CD14-positive monocyte (primary cell): ENCODE measurements at regions not wholly inside any gene's neighbourhood (a gene's known extent, or its start where the extent isn't known, plus 50 kb on each side); places are given as distances from the start of the nearest gene placed in this dataset.

ENCODE experiments used
- DNase-seq, 3 donors: peaks; one replicate each; pipeline ENCODE4 v3.0.0-alpha.2; 2011 to 2022
- H2AFZ ChIP-seq: 2 replicates; pipeline ENCODE4 v1.6.0; 2012; ENCODE audit warnings: mild to moderate bottlenecking, low read depth, low read length, inconsistent platforms; ENCODE audit not compliant: insufficient read depth, poor library complexity, severe bottlenecking
- H3K27ac ChIP-seq, 2 donors: 1 replicate in 1 of 2; 2 replicates in 1 of 2; pipeline ENCODE4 v1.5.1; 2012 to 2013; ENCODE audit warnings: low read length in 2 of 2, control low read depth in 1 of 2, inconsistent platforms in 1 of 2, low read depth in 1 of 2, mild to moderate bottlenecking in 1 of 2
- H3K27me3 ChIP-seq, 2 donors: one replicate each; pipeline versions ENCODE4 v1.6.0 to v1.6.1; 2011 to 2013; ENCODE audit warnings: low read length in 2 of 2; ENCODE audit not compliant: control insufficient read depth in 2 of 2, insufficient read depth in 2 of 2
- H3K36me3 ChIP-seq, 2 donors: replicated peaks in 1 of 2; 1 replicate in 1 of 2; 2 replicates in 1 of 2; pipeline versions ENCODE4 v1.5.1 to v1.6.1; 2012 to 2013; ENCODE audit warnings: low read length in 2 of 2, control low read depth in 1 of 2, inconsistent platforms in 1 of 2, mild to moderate bottlenecking in 1 of 2; ENCODE audit not compliant: insufficient read depth in 2 of 2, control insufficient read depth in 1 of 2
- H3K4me1 ChIP-seq, 2 donors: 1 replicate in 1 of 2; 2 replicates in 1 of 2; pipeline versions ENCODE4 v1.5.1 to v1.6.1; 2012 to 2013; ENCODE audit warnings: low read length in 2 of 2, control low read depth in 1 of 2, inconsistent platforms in 1 of 2, mild to moderate bottlenecking in 1 of 2, moderate library complexity in 1 of 2; ENCODE audit not compliant: insufficient read depth in 2 of 2, control insufficient read depth in 1 of 2
- H3K4me2 ChIP-seq: replicated peaks from 2 replicates; pipeline ENCODE3; 2012; ENCODE audit warnings: low read length, moderate library complexity, mild to moderate bottlenecking; ENCODE audit not compliant: poor library complexity, severe bottlenecking; ENCODE audit errors: extremely low read depth
- H3K4me3 ChIP-seq, 3 experiments: fragments of 200-600 bp in 1 of 3; sonication (generic) in 1 of 3; replicated peaks in 1 of 3; 1 replicate in 2 of 3; 2 replicates in 1 of 3; pipeline ENCODE4 v1.5.1; 2011 to 2013; ENCODE audit warnings: low read length in 3 of 3, mild to moderate bottlenecking in 3 of 3, control low read depth in 2 of 3, low read depth in 2 of 3, inconsistent platforms in 1 of 3, moderate library complexity in 1 of 3
- H3K79me2 ChIP-seq: 2 replicates; pipeline ENCODE4 v1.6.0; 2012; ENCODE audit warnings: mild to moderate bottlenecking, control low read depth, inconsistent platforms, low read length, moderate library complexity; ENCODE audit not compliant: insufficient read depth
- H3K9ac ChIP-seq: 2 replicates; pipeline ENCODE4 v1.6.0; 2017; ENCODE audit warnings: low read length, mild to moderate bottlenecking; ENCODE audit not compliant: insufficient read depth, poor library complexity, severe bottlenecking
- H3K9me3 ChIP-seq, 2 donors: replicated peaks in 1 of 2; 1 replicate in 1 of 2; 2 replicates in 1 of 2; pipeline versions ENCODE4 v1.5.1 to v1.6.1; 2012 to 2013; ENCODE audit warnings: low read length in 2 of 2, control low read depth in 1 of 2; ENCODE audit not compliant: control insufficient read depth in 1 of 2, insufficient read depth in 1 of 2
- H4K20me1 ChIP-seq: 2 replicates; pipeline ENCODE4 v1.6.0; 2012; ENCODE audit warnings: mild to moderate bottlenecking, low read length, control low read depth, moderate library complexity; ENCODE audit not compliant: insufficient read depth
- H3K27ac Mint-ChIP-seq, 7 donors: one replicate each; pipeline ENCODE4 v1.8.0; 2020; ENCODE audit warnings: mild to moderate bottlenecking in 7 of 7, mixed read lengths in 7 of 7, moderate library complexity in 6 of 7, inconsistent platforms in 2 of 7
- H3K27me3 Mint-ChIP-seq, 3 donors: one replicate each; pipeline ENCODE4 v1.8.0; 2021 to 2022; ENCODE audit warnings: low read depth in 3 of 3, mild to moderate bottlenecking in 3 of 3, mixed read lengths in 3 of 3, moderate library complexity in 3 of 3, inconsistent platforms in 1 of 3
- H3K36me3 Mint-ChIP-seq, 2 donors: one replicate each; pipeline ENCODE4 v1.8.0; 2020; ENCODE audit warnings: mixed read lengths in 2 of 2, inconsistent platforms in 1 of 2, mild to moderate bottlenecking in 1 of 2
- H3K4me1 Mint-ChIP-seq: one replicate; pipeline ENCODE4 v1.8.0; 2020; ENCODE audit warnings: mild to moderate bottlenecking, mixed read lengths
- H3K4me3 Mint-ChIP-seq, 2 donors: one replicate each; pipeline ENCODE4 v1.8.0; 2020; ENCODE audit warnings: mild to moderate bottlenecking in 2 of 2, mixed read lengths in 2 of 2, moderate library complexity in 1 of 2
- H3K9me3 Mint-ChIP-seq, 7 donors: one replicate each; pipeline ENCODE4 v1.8.0; 2020 to 2022; ENCODE audit warnings: mixed read lengths in 7 of 7, mild to moderate bottlenecking in 6 of 7, moderate library complexity in 6 of 7, inconsistent platforms in 2 of 7
- WGBS: methylation state at CpG from one replicate; pipeline ENCODE4 v1.1.5; 2013; ENCODE audit warnings: missing lambda C conversion rate; ENCODE audit not compliant: insufficient coverage; 5-methylcytosine and 5-hydroxymethylcytosine counted together
- intact Hi-C, 2 donors: fragments of 100-400 bp; cut with micrococcal nuclease; formaldehyde crosslinking; loops; one replicate each; pipeline versions ENCODE4 v1.15.0 to v1.15.1; 2023
- TF ChIP-seq, protein P1 (sequence below): fragments of 200-600 bp; IDR thresholded peaks from one replicate; pipeline ENCODE4 v1.8.0; 2022; ENCODE audit warnings: antibody characterized with exemption, mild to moderate bottlenecking

DNA sequence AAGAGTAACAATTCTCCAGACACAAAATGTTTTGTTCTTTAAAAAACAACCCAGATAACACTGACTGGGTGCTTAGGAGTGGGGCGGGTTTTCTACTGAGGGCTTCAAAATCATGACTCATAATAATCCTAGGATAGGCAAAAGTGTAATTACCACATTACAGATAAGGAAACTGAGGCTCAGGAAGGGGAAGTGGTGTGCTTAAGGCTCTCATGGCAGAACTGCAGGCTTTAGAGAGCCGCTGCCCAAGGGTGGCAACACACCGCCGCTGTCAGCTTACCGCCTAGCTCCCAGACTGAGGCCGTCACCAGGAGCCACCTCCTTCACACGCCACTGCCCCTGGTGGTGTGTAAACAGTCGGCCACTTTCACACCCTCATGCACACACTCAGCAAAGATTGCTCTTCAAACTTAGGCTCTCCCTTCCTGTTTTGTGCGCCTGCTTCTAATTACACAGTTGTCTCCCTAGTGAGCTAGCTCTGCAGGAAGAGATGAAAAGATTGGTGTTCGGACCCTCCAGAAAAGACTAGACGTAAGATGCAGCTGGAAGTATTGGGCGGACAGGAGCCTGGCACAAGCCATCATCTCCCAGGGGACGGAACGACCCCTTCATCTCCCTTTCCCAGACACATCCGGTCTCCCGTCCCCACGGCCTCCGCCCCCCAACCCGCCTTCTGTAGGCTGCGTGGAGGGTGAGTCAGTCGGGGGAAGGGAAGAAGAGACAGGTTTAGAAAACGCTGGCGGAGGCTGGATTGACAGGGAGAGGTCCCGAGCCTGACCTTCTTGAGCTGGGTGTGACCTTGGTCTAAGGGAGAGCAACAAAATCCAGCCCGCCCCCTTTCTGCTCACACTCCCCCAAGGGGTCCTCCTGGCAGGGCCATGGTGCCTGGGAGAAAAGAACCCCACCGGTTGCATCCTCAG is 162.7 kb downstream of the SYK start:
- no peak overlapping the region for H3K9ac ChIP-seq
- peak; percentile 2 to 14 (median 5) for DNase-seq
- H3K27me3 ChIP-seq, result no peaks in the 10 kb centered on the region
- H4K20me1 ChIP-seq, result no peaks in the 10 kb centered on the region
- TF ChIP-seq, protein P1, sequence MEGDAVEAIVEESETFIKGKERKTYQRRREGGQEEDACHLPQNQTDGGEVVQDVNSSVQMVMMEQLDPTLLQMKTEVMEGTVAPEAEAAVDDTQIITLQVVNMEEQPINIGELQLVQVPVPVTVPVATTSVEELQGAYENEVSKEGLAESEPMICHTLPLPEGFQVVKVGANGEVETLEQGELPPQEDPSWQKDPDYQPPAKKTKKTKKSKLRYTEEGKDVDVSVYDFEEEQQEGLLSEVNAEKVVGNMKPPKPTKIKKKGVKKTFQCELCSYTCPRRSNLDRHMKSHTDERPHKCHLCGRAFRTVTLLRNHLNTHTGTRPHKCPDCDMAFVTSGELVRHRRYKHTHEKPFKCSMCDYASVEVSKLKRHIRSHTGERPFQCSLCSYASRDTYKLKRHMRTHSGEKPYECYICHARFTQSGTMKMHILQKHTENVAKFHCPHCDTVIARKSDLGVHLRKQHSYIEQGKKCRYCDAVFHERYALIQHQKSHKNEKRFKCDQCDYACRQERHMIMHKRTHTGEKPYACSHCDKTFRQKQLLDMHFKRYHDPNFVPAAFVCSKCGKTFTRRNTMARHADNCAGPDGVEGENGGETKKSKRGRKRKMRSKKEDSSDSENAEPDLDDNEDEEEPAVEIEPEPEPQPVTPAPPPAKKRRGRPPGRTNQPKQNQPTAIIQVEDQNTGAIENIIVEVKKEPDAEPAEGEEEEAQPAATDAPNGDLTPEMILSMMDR, result no peak
- no peaks in the 10 kb centered on the region for H3K36me3 ChIP-seq
- H3K4me1 Mint-ChIP-seq, result peaks cover 7% of the 10 kb centered on the region
- peaks cover 6 to 11% (median 8%) of the 10 kb centered on the region in 3 donors for H3K27me3 Mint-ChIP-seq
- intact Hi-C loops, result no loop called here
- H3K79me2 ChIP-seq, result no peaks in the 10 kb centered on the region
- H3K4me3 ChIP-seq, result no peak overlapping the region
- no peaks in the 10 kb centered on the region for H3K36me3 Mint-ChIP-seq
- no peaks in the 10 kb centered on the region for H3K9me3 ChIP-seq
- H3K4me3 Mint-ChIP-seq, result peak overlapping the region in 1 of 2 donors; percentile 1
- H3K4me1 ChIP-seq, result no peaks in the 10 kb centered on the region
- no peak overlapping the region for H3K27ac Mint-ChIP-seq
- no peak overlapping the region for H3K4me2 ChIP-seq
- WGBS, result 70% methylated on average over 9 of the region's 26 CpGs
- no peak overlapping the region for H3K27ac ChIP-seq
- H2AFZ ChIP-seq, result no peak overlapping the region
- peaks cover 4 to 9% (median 6%) of the 10 kb centered on the region in 7 donors for H3K9me3 Mint-ChIP-seq

DNA sequence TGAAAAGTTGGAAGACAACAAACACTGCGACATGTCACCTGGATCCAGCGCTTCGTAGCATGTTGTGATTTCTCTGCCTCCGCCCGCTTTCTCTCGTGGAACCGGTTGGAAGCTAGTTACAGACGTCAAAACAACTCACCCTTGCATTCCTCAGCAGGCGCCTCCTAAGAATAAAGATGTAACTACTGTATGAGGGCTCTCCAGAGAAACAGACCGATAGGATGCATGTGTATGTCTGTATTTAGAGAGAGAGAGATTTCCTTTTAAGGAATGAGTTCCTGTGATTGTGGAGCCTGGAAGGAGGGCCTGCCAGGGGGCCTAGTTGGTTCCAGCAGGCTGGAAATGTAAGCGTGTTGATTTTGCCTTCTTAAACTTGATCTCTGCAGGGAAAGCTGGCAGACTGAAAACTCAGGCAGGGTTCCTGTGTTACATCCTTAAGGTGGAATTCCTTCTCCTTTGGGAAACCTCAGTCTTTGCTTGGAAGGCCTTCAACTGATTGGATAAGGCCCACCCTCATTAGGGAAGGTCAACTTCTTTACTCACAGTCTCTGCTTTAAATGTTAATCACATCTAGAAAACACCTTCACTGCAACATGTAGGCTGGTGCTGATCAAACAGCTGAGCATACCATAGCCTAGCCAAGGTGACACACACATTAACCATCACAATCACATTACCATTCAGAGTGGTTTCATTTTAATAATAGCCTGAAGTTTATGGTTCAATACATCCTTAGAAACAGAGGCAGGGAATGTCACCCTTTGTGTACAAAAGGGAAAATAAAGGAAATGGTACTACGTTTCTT is 163.8 kb downstream of the SYK start:
- Histone ChIP-seq H3K27ac (no peak overlapping the region), H2AFZ (no peak overlapping the region), H3K9ac (no peak overlapping the region), H3K4me1 (no peaks in the 10 kb centered on the region), H4K20me1 (no peaks in the 10 kb centered on the region), H3K79me2 (no peaks in the 10 kb centered on the region), H3K4me2 (no peak overlapping the region), H3K9me3 (no peaks in the 10 kb centered on the region), H3K4me3 (no peak overlapping the region), H3K36me3 (no peaks in the 10 kb centered on the region), H3K27me3 (no peaks in the 10 kb centered on the region)
- intact Hi-C loops, result no loop called here
- DNase-seq, result no peak
- H3K4me3 Mint-ChIP-seq, result no peak overlapping the region
- TF ChIP-seq, protein P1, result no peak
- 90% methylated on average over 9 of the region's 12 CpGs for WGBS
- H3K36me3 Mint-ChIP-seq, result no peaks in the 10 kb centered on the region
- no peak overlapping the region for H3K27ac Mint-ChIP-seq
- H3K4me1 Mint-ChIP-seq, result peaks cover 7% of the 10 kb centered on the region
- peaks cover 6 to 11% (median 7%) of the 10 kb centered on the region in 3 donors for H3K27me3 Mint-ChIP-seq
- peaks cover 4 to 9% (median 6%) of the 10 kb centered on the region in 7 donors for H3K9me3 Mint-ChIP-seq
